Activated CD8-positive, alpha-beta memory T cell treated with anti-CD3 and anti-CD28 coated beads for 1 hour (primary cell): ENCODE measurements at regions not wholly inside any gene's neighbourhood (a gene's known extent, or its start where the extent isn't known, plus 50 kb on each side); places are given as distances from the start of the nearest gene placed in this dataset.

Experiments used
- DNase-seq, 2 donors: peaks; one replicate each; pipeline ENCODE4 v3.0.0-alpha.2; 2020; ENCODE audit warnings: low read depth in 1 of 2; ENCODE audit errors: extremely low read depth in 1 of 2

- DNase-seq: no peak
Measured at GRCh38 chr3:117688583-117688982, 979.0 kb downstream of the TUSC7 start.

- no peak for DNase-seq
Measured at GRCh38 chr3:117691526-117691925, 981.9 kb downstream of the TUSC7 start.

- DNase-seq: no peak
Measured at GRCh38 chr3:117692416-117692995, 982.9 kb downstream of the TUSC7 start.

GRCh38 chr3:117695321-117695720 lies 985.7 kb downstream of the TUSC7 start:
- DNase-seq: no peak

GRCh38 chr3:117695871-117696645 lies 986.5 kb downstream of the TUSC7 start:
- DNase-seq: no peak

- no peak for DNase-seq
Measured at GRCh38 chr3:117696851-117697407, 987.4 kb downstream of the TUSC7 start.

GRCh38 chr3:117699058-117699457 lies 989.5 kb downstream of the TUSC7 start:
- DNase-seq: no peak

GRCh38 chr3:117700573-117701360 lies 991.2 kb downstream of the TUSC7 start:
- no peak for DNase-seq

GRCh38 chr3:117705011-117705410 lies 995.4 kb downstream of the TUSC7 start:
- no peak for DNase-seq

- no peak for DNase-seq
Measured at GRCh38 chr3:117706037-117706436, 996.5 kb downstream of the TUSC7 start.

GRCh38 chr3:117706756-117707155 lies 997.2 kb downstream of the TUSC7 start:
- DNase-seq: no peak

- no peak for DNase-seq
Measured at GRCh38 chr3:117708601-117709000, 999.0 kb downstream of the TUSC7 start.

- DNase-seq: no peak
Measured at GRCh38 chr3:117709108-117709507, 999.5 kb downstream of the TUSC7 start.

- no peak for DNase-seq
Measured at GRCh38 chr3:117710501-117710900, 1000.9 kb downstream of the TUSC7 start.

- DNase-seq: no peak
Measured at GRCh38 chr3:117719316-117719926, 1009.8 kb downstream of the TUSC7 start.

GRCh38 chr3:117721866-117722265 lies 1012.3 kb downstream of the TUSC7 start:
- DNase-seq: no peak

GRCh38 chr3:117722856-117723255 lies 1013.3 kb downstream of the TUSC7 start:
- no peak for DNase-seq

GRCh38 chr3:117723825-117724224 lies 1014.2 kb downstream of the TUSC7 start:
- no peak for DNase-seq

- no peak for DNase-seq
Measured at GRCh38 chr3:117725314-117725713, 1015.7 kb downstream of the TUSC7 start.

GRCh38 chr3:117726776-117727175 lies 1017.2 kb downstream of the TUSC7 start:
- no peak for DNase-seq

GRCh38 chr3:117728226-117728625 lies 1018.6 kb downstream of the TUSC7 start:
- DNase-seq: no peak
